T-helper 1 cell treated with Interleukin-12 subunit alpha and Interleukin-12 subunit beta and Interleukin-4 antibody, amounts not matched to agents 30 μg/mL and 1 μg/mL, for 36 hours (primary cell): ENCODE measurements at regions not wholly inside any gene's neighbourhood (a gene's known extent, or its start where the extent isn't known, plus 50 kb on each side); places are given as distances from the start of the nearest gene placed in this dataset.
A peak's percentile ranks its signal among the peaks of the same experiment; 100 is the strongest.

Experiments used
- H3K27ac Mint-ChIP-seq: one replicate; pipeline ENCODE4 v1.8.0; 2021; ENCODE audit warnings: mild to moderate bottlenecking, mixed read lengths
- H3K27me3 Mint-ChIP-seq: one replicate; pipeline ENCODE4 v1.8.0; 2021; ENCODE audit warnings: low read depth, mixed read lengths
- H3K36me3 Mint-ChIP-seq: one replicate; pipeline ENCODE4 v1.8.0; 2021; ENCODE audit warnings: low read depth, mixed read lengths
- H3K4me1 Mint-ChIP-seq: one replicate; pipeline ENCODE4 v1.8.0; 2021; ENCODE audit warnings: low read depth, mixed read lengths
- H3K4me3 Mint-ChIP-seq: one replicate; pipeline ENCODE4 v1.8.0; 2021; ENCODE audit warnings: mild to moderate bottlenecking, moderate library complexity, mixed read lengths
- H3K9me3 Mint-ChIP-seq: one replicate; pipeline ENCODE4 v1.8.0; 2021; ENCODE audit warnings: mixed read lengths

GRCh38 chr21:41068496-41068895 lies 99.5 kb upstream of the BACE2 start:
- no peaks in the 10 kb centered on the region for H3K9me3 Mint-ChIP-seq
- peaks cover 4% of the 10 kb centered on the region for H3K4me1 Mint-ChIP-seq
- H3K36me3 Mint-ChIP-seq = no peaks in the 10 kb centered on the region
- no peak overlapping the region for H3K27ac Mint-ChIP-seq
- H3K4me3 Mint-ChIP-seq = no peak overlapping the region
- peaks cover 17% of the 10 kb centered on the region for H3K27me3 Mint-ChIP-seq

- Mint-ChIP-seq H3K4me3 (peak overlapping the region; percentile 26), H3K9me3 (no peaks in the 10 kb centered on the region), H3K4me1 (peaks cover 4% of the 10 kb centered on the region), H3K27ac (no peak overlapping the region), H3K36me3 (no peaks in the 10 kb centered on the region), H3K27me3 (peaks cover 17% of the 10 kb centered on the region)
Measured at GRCh38 chr21:41068967-41069642, 98.9 kb upstream of the BACE2 start.

DNA sequence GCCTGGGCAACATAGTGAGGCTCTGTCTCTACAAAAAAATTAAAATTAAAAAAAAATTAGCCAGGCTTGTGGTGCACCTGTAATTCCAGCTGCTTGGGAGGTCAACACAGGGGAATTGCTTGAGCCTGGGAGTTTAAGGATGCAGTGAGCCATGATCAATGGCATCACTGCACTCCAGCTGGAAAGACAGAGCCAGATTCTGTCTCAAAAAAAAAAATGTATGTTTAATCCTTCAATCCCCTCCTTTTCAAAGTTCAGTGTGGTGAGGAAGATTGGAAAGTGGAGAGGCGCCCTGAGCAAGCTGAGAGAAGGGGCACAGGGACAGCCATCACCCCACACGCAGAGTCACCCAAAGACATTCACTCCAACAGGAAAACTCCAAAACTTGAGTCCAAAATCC lies 97.7 kb upstream of the BACE2 start:
- H3K4me3 Mint-ChIP-seq = no peak overlapping the region
- H3K27me3 Mint-ChIP-seq = peaks cover 17% of the 10 kb centered on the region
- H3K27ac Mint-ChIP-seq = no peak overlapping the region
- H3K9me3 Mint-ChIP-seq = no peaks in the 10 kb centered on the region
- H3K4me1 Mint-ChIP-seq = peaks cover 4% of the 10 kb centered on the region
- no peaks in the 10 kb centered on the region for H3K36me3 Mint-ChIP-seq

DNA sequence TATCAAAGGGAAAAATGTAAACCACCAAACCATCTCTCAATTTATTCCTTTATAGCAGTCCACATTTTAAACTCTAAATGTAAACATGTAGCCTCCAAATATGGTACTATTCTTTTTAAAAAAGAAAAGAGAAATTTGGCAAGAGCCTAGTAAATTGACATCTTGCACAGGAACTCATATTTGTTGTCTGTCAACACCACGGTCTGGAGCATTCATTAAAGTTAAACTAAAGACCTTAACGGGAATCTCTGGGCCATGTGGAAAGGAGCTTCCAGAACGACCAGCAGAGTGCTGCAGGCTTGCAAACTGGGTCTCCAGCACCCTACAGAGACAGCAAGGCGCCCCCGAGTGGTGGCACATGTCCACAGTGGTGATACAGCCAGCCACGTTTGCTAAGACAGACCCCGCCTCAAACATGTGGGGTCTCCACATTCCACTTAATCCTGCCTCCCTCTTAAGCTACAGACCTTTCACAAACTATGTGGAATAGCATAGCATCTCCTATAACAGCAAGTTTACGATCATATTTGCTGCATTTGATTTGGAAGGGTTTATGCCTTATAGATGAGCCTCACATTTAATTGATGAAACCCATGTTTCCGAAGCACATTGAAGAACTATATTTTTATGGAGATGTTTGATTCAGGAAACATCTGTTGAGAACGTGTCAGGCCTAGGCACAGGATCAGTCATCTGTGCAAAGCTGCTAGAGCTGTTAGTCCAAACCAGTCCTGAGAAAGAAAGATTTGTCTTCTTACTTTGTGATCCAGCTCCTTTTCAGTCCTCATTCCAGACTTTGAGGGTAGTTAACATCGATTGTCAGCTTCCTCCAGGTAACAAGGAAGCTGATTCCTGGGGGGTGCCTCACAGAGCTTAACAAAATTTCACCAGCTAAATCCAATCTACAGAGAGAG lies 96.4 kb upstream of the BACE2 start:
- peaks cover 4% of the 10 kb centered on the region for H3K4me1 Mint-ChIP-seq
- H3K36me3 Mint-ChIP-seq = no peaks in the 10 kb centered on the region
- no peaks in the 10 kb centered on the region for H3K9me3 Mint-ChIP-seq
- H3K4me3 Mint-ChIP-seq = no peak overlapping the region
- no peak overlapping the region for H3K27ac Mint-ChIP-seq
- peaks cover 17% of the 10 kb centered on the region for H3K27me3 Mint-ChIP-seq

DNA sequence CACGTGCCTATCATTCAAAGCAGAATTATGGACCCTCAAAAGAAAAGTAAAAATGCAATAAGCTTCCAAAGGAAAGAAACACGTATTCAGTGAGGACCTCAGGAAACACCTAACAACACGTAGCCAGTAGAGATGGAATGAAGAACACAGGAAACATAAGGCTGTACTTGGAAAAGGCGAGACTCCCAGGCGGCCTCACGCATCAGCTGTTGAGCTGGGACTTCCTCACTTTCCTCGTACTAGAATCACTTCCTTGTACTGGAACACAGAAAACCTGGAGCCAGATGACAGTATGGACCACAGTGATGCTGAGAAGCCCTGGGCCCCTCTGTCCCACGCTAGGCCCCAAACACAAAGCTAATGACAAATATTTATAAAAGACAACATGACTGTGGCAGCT lies 94.4 kb upstream of the BACE2 start:
- Mint-ChIP-seq H3K27me3 (peaks cover 7% of the 10 kb centered on the region), H3K27ac (no peak overlapping the region), H3K36me3 (no peaks in the 10 kb centered on the region), H3K9me3 (no peaks in the 10 kb centered on the region), H3K4me3 (no peak overlapping the region), H3K4me1 (peaks cover 4% of the 10 kb centered on the region)

GRCh38 chr21:41074396-41075184 lies 93.4 kb upstream of the BACE2 start:
- no peak overlapping the region for H3K4me3 Mint-ChIP-seq
- no peaks in the 10 kb centered on the region for H3K36me3 Mint-ChIP-seq
- no peaks in the 10 kb centered on the region for H3K4me1 Mint-ChIP-seq
- no peak overlapping the region for H3K27ac Mint-ChIP-seq
- H3K27me3 Mint-ChIP-seq = no peaks in the 10 kb centered on the region
- no peaks in the 10 kb centered on the region for H3K9me3 Mint-ChIP-seq

DNA sequence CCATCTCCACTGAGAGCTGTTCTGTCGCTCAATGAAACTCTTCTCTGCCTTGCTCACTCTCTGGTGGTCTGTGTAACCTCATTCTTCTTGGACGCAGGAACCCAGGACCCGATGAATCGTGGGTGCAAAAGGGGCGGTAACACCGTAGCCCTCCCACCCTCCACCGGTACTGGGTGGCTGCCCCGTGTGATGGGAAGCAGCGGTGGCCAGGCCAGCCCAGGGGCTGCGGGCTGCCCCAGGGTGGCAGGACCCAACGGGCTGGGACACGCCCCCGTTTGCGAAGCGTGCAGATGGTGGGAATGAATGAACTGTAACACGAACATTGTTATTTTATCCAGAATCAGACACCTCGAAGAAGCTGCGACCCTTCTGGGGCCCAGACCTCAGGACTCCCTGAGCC lies 92.3 kb upstream of the BACE2 start:
- no peaks in the 10 kb centered on the region for H3K4me1 Mint-ChIP-seq
- H3K27me3 Mint-ChIP-seq = no peaks in the 10 kb centered on the region
- no peaks in the 10 kb centered on the region for H3K36me3 Mint-ChIP-seq
- no peaks in the 10 kb centered on the region for H3K9me3 Mint-ChIP-seq
- H3K4me3 Mint-ChIP-seq = no peak overlapping the region
- no peak overlapping the region for H3K27ac Mint-ChIP-seq

DNA sequence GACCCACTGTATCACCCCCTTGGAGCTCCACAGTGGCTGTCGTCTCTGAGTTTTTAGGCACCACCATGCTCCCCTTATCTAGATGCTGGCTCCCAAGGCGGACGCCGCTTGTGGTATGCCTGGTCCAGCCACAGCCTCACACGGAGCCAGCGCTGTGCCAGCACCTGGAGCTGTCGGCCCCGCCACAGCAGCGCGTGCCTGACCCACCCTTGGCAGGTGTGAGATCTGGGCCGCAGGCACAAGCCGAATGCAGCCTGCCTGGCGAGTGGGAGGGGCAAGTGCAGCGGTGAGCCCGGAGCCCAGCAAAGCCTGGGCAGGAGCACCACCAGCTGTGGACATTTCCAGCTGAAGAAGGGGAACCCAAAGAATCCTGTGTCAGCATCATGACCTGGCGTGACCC lies 91.9 kb upstream of the BACE2 start:
- no peaks in the 10 kb centered on the region for H3K36me3 Mint-ChIP-seq
- H3K4me1 Mint-ChIP-seq = no peaks in the 10 kb centered on the region
- H3K9me3 Mint-ChIP-seq = no peaks in the 10 kb centered on the region
- no peak overlapping the region for H3K27ac Mint-ChIP-seq
- H3K4me3 Mint-ChIP-seq = no peak overlapping the region
- no peaks in the 10 kb centered on the region for H3K27me3 Mint-ChIP-seq

DNA sequence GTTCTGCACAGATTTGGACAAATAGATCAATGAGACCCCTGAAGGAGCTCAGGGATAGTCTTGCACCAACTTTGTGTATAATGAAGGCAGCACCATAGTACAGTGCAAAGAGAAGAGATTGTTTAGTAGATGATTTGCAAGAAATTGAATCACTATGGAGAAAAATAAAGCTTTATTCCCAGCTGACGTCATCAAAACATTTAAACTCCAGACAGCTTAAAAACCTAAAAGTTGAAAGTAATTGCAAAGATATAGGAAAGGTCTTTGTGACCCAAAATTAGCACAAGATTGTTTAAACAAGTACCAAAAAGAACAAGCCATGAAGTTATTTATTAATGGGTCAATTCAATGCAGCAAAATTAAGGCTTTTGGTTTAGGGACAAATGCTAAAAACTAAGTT lies 88.8 kb upstream of the BACE2 start:
- no peaks in the 10 kb centered on the region for H3K4me1 Mint-ChIP-seq
- no peaks in the 10 kb centered on the region for H3K27me3 Mint-ChIP-seq
- no peaks in the 10 kb centered on the region for H3K36me3 Mint-ChIP-seq
- no peaks in the 10 kb centered on the region for H3K9me3 Mint-ChIP-seq
- H3K4me3 Mint-ChIP-seq = no peak overlapping the region
- H3K27ac Mint-ChIP-seq = no peak overlapping the region

GRCh38 chr21:41080485-41081121 lies 87.4 kb upstream of the BACE2 start:
- no peak overlapping the region for H3K27ac Mint-ChIP-seq
- H3K9me3 Mint-ChIP-seq = no peaks in the 10 kb centered on the region
- H3K36me3 Mint-ChIP-seq = no peaks in the 10 kb centered on the region
- H3K4me3 Mint-ChIP-seq = no peak overlapping the region
- H3K27me3 Mint-ChIP-seq = no peaks in the 10 kb centered on the region
- H3K4me1 Mint-ChIP-seq = no peaks in the 10 kb centered on the region

GRCh38 chr21:41086569-41086968 lies 81.4 kb upstream of the BACE2 start:
- Mint-ChIP-seq H3K9me3 (no peaks in the 10 kb centered on the region), H3K4me1 (no peaks in the 10 kb centered on the region), H3K27ac (no peak overlapping the region), H3K27me3 (no peaks in the 10 kb centered on the region), H3K4me3 (no peak overlapping the region), H3K36me3 (no peaks in the 10 kb centered on the region)

DNA sequence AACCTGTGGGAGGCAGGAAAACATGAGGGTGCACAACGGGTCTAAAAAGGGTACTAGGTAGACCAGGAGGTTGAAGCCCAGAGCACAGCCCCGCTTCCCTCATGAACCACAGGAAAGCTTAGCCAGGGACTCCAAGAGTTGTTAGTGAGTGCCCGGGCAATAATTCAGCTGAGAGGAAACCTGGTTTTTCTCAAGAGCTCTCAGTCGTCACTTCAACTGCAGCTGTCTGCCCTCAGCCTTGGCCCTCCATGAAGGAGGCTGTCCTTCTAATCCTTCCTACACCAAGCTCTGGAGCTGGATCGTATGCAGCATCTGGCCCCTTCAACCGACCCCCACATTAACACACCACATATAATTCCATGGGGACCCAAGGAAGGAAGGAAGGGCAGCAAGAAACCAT lies 77.0 kb upstream of the BACE2 start:
- Mint-ChIP-seq H3K27me3 (peaks cover 3% of the 10 kb centered on the region), H3K4me1 (no peaks in the 10 kb centered on the region), H3K9me3 (no peaks in the 10 kb centered on the region), H3K27ac (no peak overlapping the region), H3K36me3 (no peaks in the 10 kb centered on the region), H3K4me3 (no peak overlapping the region)

GRCh38 chr21:41091616-41092015 lies 76.3 kb upstream of the BACE2 start:
- Mint-ChIP-seq H3K4me1 (no peaks in the 10 kb centered on the region), H3K36me3 (no peaks in the 10 kb centered on the region), H3K9me3 (no peaks in the 10 kb centered on the region), H3K27me3 (peaks cover 3% of the 10 kb centered on the region), H3K27ac (no peak overlapping the region), H3K4me3 (no peak overlapping the region)

DNA sequence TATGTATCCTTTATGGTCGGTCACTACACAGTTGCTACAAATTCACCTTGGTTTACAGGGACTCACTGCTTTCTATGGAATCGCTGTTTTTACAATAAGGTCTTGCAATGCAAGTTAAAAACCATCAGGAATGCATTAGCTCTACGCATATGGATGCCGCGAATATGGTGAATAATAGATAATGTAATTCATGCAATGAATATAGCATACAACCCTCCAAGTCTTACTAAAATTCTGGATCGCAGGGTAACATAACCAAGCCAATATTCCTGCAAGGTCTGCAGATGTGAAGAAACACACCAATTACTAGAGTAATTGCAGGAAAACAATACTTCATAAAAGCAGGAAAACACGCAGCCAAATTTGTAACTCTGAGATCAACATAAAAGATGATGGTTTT lies 75.6 kb upstream of the BACE2 start:
- no peaks in the 10 kb centered on the region for H3K9me3 Mint-ChIP-seq
- no peaks in the 10 kb centered on the region for H3K4me1 Mint-ChIP-seq
- no peak overlapping the region for H3K27ac Mint-ChIP-seq
- peaks cover 3% of the 10 kb centered on the region for H3K27me3 Mint-ChIP-seq
- H3K4me3 Mint-ChIP-seq = no peak overlapping the region
- no peaks in the 10 kb centered on the region for H3K36me3 Mint-ChIP-seq
